ENCODE measurements at regions not wholly inside any gene's neighbourhood (a gene's known extent, or its start where the extent isn't known, plus 50 kb on each side); places are given as distances from the start of the nearest gene placed in this dataset.

DNA sequence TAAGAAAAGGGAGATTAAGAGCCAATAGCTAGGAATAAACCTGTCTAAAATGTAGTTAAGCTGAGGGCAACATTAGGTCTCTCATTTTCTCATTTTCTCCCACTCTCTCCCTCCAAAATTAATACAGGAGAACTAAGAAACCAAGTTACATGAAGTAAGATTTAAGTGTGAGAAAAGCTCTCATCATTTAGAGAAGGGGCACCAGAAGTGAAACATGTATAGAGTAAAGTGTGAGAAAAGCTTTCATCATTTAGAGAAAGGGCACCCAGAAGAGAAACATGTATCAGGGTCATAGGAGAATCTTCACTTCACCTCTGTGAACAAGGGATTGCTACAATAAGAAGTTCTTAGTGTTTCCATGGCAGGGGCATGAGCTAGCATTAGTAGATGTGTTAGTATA is 132.4 kb upstream of the CNTN1 start:
- DNase-seq = no peak

DNA sequence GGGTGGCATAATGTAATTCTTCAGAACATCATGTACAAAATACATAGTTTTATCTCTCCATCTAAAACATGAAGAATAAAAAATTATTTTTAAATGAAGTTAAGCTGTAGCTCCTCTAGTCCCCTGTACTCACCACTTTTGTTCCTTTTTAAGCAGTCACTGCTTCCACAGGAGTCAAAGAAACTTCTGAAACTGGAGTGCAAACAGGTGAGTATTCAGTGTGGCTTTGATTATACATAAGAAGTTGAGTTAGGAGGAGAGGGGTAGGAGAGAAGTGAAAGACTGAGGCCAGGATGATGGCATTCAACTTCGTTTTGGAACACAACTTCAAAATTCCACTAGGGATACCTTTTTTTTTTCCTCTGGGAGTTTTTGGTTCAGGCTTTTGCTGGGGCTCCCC is 131.4 kb upstream of the CNTN1 start:
- DNase-seq = no peak

DNA sequence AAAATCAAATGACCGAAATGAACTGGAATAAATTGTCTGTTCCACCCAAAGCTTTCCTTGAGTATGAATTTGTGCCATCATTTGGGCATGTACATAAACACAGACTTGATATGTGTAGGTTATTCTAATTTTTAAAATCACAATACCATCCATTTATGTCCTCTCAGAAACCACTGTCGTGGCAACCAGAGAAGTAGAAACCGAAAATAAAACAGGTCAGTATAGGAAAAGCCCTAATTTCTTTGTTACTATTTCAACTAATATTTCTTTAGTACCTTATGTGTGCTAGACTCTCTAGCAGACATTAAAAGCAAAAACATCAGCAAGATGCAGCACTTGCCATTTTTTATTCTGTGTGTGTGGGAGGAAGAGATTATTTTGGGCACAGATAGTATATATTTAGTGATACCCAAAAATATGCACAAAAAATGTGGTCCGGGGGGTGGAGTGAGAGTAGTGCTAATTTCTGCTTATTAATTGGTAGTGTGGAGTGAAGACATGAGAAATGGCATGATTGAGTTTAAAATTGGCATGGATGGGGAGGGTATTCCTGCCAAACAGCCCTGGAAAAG is 130.8 kb upstream of the CNTN1 start:
- no peak for DNase-seq

DNA sequence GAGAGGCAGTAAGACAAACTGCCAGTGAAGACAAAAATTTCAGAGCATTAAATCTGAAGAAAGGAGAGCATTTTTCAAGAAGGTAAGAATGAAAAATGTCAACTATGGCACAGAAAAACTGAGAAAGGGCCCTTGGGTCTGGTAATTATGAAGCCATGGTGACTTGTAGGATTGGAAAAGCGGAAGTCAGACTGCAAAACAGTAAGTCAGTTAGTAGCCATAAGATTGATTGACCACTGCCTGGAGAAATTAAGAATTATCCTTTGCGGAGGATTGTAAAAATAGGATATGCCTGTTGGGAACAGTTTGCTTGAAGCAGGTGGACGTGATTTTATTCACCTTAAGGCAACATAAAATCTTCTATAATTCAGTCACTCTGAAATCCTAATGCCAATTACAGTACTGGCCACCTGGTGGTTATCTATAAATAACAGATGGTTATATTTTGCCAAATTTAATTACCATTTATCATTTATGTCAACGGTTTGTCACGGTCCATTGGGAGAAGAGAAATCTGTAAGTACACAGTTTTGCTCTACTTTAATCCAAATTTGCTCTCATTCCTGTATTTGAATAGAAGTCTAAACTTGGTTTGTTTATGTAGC is 127.1 kb upstream of the CNTN1 start:
- DNase-seq = peak; percentile 96

DNA sequence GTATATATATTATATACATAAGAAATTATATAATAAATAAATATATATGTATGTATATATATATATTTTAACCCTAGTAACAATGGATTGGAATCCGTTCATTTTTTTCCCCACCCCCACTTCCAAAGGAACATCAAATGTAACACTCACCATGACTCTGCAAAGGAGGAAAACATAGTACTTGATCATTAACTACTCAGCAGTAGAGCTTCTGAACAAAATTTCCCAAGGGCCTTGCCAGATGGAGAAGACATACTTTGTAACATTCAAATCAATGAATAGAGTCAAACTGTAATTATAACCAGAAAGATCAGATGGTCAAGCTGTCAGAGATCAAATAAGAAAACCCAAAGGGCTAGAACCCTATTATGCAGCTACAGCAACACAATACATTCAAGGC is 126.0 kb upstream of the CNTN1 start:
- peak; percentile 87 for DNase-seq

DNA sequence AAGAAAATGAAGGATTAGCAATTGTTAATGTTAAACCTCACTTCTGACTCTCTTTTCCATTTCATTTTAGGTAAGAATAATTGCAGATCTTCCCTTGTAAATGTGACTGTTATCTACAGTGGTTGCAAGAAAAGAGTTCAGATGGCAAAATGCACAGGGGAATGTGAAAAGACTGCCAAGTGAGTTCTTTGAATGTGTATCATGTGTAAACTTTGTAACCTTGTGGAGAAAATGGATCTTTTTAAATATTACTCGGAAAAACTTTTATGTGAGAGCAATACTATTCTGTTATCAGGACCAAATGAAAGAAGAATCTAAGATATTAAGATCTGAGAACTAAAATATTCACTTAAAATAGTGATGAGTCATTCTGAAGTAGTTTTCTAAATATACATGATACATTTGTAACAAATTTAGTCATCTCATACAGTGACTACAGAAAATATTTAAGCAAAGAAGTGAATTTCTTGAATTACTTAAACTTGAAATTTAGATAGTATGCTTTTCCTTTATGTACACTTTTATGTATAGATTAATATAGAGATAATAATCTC is 122.5 kb upstream of the CNTN1 start:
- no peak for DNase-seq

DNA sequence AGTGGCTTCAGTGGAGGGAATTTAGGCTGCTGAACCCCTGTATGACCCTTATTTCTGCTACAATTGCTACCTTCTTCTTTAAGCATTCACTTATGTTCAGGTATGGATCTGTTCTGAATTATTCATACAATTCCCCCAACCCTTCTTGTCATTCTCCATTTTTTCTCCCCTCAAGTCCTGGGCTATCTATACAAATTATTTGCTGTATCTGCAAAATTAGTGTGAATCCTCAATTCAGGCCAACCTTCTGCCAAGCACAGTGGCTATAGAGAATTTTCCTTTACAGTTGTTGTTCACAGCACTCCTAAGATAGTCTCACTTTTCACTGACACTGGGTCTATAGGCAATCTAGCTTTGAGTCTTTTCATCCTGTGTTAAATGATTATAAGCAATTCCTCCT is 119.2 kb upstream of the CNTN1 start:
- no peak for DNase-seq

DNA sequence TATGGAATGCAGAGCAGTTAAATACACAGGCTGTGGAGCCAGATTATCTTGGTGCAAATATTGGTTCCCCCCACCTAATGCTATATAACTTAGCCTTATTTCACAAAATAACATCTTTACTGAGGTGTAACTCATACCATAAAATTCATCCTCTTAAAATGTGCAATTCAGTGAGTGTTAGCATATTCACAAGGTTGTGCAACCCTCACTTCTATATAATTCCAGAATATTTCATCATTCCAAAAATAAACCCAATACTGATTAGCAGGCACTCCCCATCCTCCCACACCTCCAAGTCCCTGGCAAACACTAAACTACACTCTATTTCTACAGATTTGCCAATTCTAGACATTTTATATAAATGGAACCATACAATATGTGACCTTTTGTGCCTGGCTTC is 116.3 kb upstream of the CNTN1 start:
- DNase-seq = no peak

DNA sequence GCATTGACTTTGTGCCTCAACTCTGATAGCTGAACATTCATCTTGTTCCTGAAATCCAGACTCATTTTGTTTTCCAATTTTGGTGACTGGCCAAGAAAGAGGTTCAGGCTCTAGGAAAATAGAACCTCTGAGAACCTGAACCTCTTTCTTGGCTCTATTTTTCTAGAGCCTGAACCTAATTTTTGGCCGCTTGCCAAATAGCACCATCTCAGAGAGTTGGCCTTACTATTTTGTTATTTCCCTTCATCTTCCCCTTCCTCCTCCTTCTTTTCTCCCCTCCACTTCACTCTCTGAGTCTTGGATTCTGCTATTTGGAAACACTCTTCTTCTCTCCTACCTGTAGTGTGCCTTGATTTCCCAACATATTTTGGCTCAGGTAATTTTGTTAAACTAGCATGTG is 114.4 kb upstream of the CNTN1 start:
- DNase-seq = no peak

DNA sequence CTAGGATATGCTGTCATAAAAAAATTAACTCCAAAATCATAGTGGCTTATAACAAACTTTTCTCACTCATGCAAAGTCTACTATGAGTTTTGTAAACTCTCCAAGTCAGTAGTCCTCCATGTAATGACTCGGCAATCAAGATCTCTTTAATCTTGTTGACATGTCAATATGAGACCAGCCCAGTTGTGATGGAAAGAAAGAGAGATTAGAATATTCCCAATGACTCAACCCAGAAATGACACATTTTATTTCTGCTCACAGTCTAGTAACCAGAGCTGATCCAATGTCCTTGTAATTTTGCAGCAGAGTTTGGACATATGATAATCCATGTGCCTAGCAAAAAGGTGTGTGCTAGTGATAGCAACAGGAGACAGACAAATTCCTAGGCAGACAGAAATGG is 112.6 kb upstream of the CNTN1 start:
- DNase-seq = no peak

DNA sequence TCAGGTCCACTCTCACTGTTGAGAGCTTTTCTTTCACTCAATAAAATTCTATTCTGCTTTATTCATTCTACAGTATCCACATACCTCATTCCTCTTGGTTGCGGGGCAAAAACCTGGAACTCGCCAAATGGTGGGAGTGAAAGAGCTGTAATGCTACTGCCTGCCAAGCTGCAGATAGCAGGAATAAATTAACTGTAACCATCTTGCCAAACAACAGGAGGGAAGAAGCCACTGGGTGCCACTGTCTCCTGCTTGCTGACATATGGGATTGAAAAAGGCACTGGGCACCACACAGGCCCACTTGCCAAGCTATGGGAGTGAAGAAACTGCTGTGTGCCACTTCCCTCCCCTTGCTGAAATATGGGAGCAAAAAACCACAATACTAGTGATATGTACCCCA is 111.9 kb upstream of the CNTN1 start:
- no peak for DNase-seq

DNA sequence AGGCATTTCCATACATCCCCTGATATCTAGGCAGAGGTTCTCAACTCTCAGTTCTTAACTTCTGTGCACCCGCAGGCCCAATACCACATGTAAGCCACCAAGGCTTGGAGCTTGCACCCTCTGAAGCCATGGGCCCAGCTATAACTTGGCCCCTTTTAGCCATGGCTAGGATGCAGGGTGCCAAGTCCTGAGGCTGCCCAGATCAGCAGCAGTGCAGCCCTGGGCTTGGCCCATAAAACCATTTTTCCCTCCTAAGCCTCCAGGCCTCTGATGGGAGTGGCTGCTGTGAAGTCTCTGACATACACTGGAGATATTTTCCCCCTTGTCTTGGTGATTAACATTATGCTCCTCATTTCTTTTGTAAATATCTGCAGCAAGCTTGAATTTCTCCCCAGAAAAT is 110.3 kb upstream of the CNTN1 start:
- DNase-seq = no peak

DNA sequence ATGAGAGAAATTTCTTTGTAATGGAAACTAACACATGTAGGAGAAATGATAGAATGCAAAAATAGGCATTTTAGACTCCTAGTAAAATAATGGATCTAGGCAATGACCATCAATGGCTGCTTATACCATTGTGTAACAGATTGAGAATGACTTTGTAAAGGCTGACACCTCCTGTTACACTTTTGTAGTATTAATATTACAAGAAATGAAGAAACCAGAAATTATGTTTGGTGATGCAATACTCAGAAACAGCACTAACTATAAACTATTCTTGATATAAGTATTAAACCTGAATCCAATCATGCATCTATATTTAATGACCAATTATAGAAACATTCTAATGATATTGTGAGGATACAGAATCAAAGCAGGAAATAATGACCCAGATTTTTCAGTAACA is 108.5 kb upstream of the CNTN1 start:
- DNase-seq = no peak

DNA sequence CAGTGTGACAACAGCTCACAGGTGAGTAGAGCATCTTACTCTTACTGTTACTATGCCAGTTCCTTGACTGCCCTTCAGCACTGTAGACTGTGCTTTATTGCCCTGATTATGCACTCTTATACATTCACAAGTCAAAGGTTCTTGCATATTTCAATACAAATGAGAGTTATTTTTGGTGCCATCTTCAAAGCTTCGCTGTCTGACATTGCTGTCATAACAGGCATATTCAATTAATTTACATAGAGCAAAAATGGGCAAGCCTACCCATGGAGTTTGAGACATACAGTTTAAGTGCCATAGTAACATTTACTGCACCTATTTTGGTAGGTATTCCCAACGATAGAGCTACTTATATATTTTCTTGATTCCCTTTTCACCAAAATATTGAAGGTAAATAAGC is 107.5 kb upstream of the CNTN1 start:
- DNase-seq = no peak

DNA sequence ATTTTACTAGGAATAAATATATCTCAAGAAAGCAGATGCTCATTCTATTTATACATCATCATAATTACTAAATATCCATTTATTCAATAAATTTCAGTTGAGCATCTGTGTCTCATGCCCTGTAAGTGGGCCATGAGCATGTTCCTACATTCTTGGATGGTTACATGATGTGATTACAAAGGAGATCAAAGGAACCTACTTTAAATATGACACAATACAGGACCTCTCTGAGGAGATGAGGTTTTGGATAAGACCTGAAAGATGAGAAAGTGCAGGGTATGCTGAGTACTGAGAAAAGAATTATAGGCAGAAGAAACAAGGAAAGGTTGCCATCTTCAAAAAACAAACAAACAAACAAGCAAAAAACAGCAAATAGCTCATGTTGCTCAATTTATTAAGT is 105.4 kb upstream of the CNTN1 start:
- DNase-seq = no peak

DNA sequence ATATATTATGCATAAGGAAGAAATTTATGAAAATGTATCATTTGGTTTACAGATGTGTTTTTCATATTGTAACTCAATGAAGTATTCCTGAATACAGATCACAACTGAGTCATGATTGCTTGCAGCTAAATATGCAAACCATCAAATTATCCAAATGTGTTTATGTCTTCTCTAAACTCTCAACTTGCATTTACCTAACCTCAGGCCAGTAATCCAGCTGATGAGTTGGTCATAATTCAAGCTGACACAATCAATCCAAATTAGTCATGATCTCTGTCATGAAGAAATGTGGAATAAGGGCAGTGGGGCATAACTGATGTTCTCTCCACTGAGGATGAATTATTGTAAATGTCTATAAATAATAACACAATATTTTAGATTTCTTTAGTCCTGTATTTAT is 104.8 kb upstream of the CNTN1 start:
- no peak for DNase-seq

DNA sequence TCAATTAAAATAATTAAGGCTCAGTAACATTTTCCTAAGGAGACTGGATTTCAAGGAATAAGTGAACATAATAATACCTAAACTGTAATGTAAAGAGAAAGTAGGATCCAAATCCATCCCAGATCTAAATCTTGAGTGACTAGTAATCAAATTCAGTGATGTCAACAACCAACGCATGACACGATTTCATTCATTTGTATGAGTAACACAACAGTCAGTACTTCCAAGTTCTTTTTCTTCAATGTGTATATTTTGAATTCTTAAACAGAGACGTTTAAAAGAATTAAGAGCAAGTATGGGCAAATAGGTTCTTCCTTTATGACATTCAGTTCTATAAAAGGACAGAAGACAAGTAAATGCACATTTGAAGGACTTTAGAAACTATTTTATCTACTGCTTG is 104.3 kb upstream of the CNTN1 start:
- DNase-seq = no peak

DNA sequence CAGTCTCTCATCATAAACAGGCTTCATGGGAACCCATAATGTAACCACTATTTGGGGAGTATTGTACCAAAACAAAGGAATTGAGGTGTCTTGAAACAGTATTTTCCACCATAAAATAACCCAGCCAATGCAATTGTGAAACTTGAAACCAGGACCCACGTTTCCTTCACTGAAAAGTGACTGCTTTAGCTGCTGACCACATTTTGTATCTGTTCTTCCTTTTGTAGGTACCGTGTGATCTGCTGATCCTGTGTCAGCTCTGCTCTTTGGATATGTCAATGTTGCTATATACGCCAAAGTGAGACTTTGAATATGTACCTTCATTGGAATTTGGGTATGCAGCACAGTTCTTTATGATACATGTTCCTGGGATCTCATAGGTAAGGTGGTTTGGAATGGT is 95.1 kb upstream of the CNTN1 start:
- DNase-seq = no peak

DNA sequence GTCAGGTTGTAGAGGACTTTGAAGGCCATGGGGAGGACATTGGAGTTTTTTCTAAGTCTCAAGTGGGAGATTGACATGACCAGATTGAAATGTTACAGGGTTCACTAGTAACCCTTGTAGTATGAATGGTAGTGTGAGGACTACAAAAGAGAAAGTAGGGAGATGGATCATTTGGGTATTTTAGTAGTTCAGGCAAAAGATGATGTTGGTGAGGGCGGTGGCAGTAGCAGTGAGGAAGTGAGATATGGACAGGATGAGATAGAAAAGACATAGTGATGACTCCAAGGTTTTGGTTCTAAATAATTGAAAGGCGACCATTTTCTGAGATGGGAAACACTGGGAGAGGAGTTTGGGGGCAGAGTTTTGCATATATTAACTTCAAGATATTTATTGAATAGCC is 94.2 kb upstream of the CNTN1 start:
- DNase-seq = no peak

DNA sequence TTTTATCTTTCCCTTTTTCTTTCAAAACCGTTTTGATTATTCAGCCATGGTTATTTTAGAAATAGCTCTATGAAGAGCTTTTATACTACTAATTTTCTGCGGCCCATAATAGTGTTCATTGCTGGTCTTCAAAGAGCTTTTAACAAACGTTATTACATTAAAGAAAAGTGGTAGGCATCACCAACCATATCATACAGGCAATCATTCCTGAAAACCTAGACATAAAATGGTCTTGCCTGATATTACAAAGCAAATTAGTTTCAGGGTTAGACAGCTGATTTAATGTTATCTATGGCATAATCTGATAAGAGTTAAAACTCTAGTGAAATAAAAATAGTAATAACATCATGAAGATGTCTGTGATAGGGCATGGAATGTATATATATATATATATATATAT is 89.7 kb upstream of the CNTN1 start:
- DNase-seq = no peak

DNA sequence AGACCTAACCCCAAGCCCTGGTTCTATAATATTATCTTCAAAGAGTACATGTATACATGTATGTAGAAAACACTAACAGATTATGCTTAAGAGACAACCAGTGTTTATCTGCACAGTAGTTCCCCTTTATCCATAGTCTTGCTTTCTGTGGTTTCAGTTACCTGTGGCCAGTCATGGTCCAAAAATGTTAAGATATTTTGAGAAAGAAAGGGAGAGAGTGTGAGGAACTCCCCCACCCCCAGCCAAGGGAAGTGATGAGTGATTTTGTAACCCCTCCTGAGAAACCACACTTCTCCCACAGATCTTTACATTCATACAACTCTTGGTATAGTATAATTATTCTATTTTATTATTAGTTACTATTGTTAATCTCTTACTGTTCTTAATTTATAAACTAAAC is 77.3 kb upstream of the CNTN1 start:
- DNase-seq = no peak

DNA sequence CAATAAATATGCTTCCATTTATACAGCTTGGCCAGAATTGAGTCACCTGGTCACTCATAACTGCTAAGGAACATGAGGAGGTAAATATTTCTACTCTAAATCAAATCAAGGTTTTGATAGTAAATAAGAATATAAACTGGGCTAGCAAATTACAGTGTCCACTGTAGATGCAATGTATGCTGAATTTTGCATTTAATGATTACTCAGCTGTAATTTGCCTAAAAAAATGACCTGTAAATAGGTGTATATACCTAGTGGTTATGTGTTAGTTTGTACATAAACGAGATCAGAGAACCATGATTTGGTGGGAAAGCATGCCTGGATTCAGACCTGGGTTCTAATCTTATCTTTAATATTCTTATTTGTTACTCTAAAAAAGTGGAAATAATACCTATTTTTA is 76.6 kb upstream of the CNTN1 start:
- DNase-seq = no peak

DNA sequence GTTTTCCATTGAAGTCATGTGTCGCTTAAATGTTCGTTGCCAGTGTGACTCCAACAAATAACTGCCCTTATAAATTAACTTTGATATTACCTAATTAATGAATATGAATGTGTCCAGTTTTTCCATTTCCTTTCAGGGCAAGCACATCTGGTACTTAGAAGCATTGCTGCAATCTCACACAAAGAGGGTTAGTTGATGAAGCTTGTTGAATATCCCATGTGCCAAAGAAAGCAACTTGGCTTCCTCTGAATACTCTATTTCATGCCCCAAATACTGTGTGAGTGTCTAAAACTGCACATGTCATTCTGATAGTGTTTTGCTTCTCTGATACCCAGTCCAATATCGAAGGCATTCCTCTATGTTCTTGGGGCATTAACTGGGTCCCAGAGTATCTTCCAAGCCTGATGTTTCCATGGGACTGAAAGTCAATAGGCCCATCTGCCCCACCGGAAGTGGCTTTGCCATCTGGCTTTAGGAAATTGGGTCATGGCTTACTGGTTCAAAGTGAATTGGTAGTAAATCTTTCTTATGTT is 75.8 kb upstream of the CNTN1 start:
- no peak for DNase-seq

DNA sequence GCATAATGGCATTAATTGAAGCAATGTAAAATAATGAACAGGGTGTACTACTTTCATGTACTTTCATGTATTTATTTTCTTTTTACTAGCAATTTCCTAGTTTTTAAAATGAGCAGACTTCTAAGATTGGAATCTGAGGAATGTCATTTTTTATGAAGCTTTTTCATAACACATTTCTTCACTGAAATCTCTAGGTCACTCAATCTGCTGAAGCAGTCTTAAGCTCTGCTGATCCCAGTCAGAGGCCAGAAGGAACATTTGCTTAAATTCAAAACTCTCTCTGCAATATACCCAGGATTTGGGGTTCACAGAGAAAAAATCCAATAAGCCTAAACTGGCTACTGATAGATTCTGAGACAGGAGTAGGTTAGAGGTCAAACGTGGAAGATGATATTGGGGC is 73.6 kb upstream of the CNTN1 start:
- DNase-seq = no peak

DNA sequence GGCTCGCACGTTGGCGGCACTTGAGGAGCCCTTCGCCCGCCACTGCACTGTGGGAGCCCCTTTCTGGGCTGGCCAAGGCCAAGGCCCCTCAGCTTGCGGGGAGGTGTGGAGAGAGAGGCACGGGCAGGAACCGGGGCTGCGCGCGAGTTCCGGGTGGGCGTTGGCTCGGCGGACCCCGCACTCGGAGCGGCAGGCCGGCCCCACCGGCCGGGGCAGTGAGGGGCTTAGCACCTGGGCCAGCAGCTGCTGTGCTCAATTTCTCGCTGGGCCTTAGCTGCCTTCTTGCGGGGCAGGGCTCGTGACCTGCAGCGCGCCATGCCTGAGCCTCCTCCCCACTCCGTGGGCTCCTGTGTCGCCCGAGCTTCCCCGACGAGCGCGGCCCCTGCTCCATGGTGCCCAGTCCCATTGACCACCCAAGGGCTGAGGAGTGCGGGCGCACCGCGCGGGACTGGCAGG is 71.6 kb upstream of the CNTN1 start:
- DNase-seq = no peak

All from NCI-H524 treated with DMSO at 0.1 percent for 48 hours (cell line).